BE2C (cell line): ENCODE measurements at regions not wholly inside any gene's neighbourhood (a gene's known extent, or its start where the extent isn't known, plus 50 kb on each side); places are given as distances from the start of the nearest gene placed in this dataset.
"Not testable (repeated sequence)": the region's sequence is repeated elsewhere in the genome, so short reads cannot be mapped to it uniquely, and the experiment has no call there.

Experiments used
- DNase-seq: peaks from one replicate; pipeline ENCODE4 v3.0.0-alpha.2; 2020
- H3K27me3 ChIP-seq: fragments of 250-450 bp; sonication (Bioruptor Pico); 2 replicates; pipeline ENCODE4 v1.5.1; 2020; ENCODE audit warnings: mild to moderate bottlenecking
- H3K36me3 ChIP-seq: fragments of 250-450 bp; sonication (Bioruptor Pico); 2 replicates; pipeline ENCODE4 v1.5.1; 2020; ENCODE audit warnings: mild to moderate bottlenecking
- H3K4me1 ChIP-seq: fragments of 250-450 bp; sonication (Bioruptor Pico); 2 replicates; pipeline ENCODE4 v1.5.1; 2020
- H3K4me3 ChIP-seq: 2 replicates; pipeline ENCODE4 v1.5.1; 2011; ENCODE audit warnings: low read depth, low read length
- H3K9me3 ChIP-seq: fragments of 250-450 bp; sonication (Bioruptor Pico); 2 replicates; pipeline ENCODE4 v1.5.1; 2020
- TF ChIP-seq, protein P1 (sequence below): IDR thresholded peaks from 2 replicates; pipeline ENCODE4 v1.5.1; 2012; ENCODE audit warnings: mild to moderate bottlenecking, low read depth, low read length

DNA sequence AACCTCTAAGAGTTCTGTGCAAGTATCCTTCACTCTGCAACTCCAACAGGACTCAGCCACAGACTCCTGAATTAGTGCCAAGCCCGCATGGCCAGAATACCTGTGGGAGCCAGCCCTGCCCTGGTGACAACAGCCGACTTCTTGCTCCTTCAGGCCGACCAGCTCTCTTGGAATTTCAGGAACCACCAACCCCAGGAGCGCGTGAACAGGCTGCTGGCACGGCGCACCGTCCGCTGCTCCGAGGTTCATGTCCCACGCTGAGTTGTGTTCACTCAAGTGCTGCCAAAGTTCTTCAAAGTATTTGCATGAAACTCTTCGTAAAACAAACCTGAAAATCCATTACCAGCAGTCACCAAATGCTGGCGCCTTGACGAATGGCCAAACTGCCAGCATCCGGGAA lies 232.8 kb downstream of the NR2F1-AS1 start:
- no peaks in the 10 kb centered on the region for H3K27me3 ChIP-seq
- no peaks in the 10 kb centered on the region for H3K4me1 ChIP-seq
- H3K36me3 ChIP-seq: no peaks in the 10 kb centered on the region
- TF ChIP-seq, protein P1, sequence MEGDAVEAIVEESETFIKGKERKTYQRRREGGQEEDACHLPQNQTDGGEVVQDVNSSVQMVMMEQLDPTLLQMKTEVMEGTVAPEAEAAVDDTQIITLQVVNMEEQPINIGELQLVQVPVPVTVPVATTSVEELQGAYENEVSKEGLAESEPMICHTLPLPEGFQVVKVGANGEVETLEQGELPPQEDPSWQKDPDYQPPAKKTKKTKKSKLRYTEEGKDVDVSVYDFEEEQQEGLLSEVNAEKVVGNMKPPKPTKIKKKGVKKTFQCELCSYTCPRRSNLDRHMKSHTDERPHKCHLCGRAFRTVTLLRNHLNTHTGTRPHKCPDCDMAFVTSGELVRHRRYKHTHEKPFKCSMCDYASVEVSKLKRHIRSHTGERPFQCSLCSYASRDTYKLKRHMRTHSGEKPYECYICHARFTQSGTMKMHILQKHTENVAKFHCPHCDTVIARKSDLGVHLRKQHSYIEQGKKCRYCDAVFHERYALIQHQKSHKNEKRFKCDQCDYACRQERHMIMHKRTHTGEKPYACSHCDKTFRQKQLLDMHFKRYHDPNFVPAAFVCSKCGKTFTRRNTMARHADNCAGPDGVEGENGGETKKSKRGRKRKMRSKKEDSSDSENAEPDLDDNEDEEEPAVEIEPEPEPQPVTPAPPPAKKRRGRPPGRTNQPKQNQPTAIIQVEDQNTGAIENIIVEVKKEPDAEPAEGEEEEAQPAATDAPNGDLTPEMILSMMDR: no peak
- no peak overlapping the region for H3K4me3 ChIP-seq
- H3K9me3 ChIP-seq: no peaks in the 10 kb centered on the region
- DNase-seq: no peak

DNA sequence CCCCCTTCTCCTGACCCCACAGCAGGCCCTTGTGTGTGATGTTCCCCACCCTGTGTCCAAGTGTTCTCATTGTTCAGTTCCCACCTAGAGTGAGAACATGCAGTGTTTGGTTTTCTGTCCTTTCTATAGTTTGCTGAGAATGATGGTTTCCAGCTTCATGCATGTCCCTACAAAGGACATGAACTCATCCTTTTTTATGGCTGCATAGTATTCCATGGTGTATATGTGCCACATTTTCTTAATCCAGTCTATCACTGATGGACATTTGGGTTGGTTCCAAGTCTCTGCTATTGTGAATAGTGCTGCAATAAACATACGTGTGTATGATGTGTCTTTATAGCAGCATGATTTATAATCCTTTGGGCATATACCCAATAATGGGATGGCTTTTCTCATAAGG lies 234.2 kb downstream of the NR2F1-AS1 start:
- not testable (repeated sequence) for H3K27me3 ChIP-seq, DNase-seq, H3K9me3 ChIP-seq

DNA sequence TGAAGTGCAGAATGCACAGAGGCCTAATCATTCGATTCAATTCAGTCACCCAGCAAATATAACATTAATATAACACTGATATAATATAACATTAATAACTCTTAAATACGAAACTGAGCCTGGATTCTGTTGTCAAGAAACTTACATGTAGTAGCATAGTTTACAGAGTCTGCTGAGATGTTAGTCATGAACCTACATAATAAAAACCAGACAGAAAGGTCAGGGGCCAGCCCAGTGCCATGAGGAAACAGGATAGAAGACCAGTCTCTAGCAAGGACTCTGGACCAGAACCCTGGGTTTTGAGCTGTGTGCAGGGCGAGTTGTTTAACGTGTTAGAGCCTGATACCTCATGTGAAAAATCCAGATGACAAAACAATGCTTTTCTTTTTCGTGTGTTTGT lies 234.7 kb downstream of the NR2F1-AS1 start:
- Histone ChIP-seq H3K27me3 (no peaks in the 10 kb centered on the region), H3K4me1 (no peaks in the 10 kb centered on the region; the same call in 1 of the 2 replicates), H3K9me3 (no peaks in the 10 kb centered on the region), H3K4me3 (no peak overlapping the region), H3K36me3 (no peaks in the 10 kb centered on the region)
- TF ChIP-seq, protein P1: no peak
- no peak for DNase-seq

More for the DNA sequence above, 234.2 kb downstream of the NR2F1-AS1 start:
- not testable (repeated sequence) for H3K4me3 ChIP-seq, H3K4me1 ChIP-seq, H3K36me3 ChIP-seq

DNA sequence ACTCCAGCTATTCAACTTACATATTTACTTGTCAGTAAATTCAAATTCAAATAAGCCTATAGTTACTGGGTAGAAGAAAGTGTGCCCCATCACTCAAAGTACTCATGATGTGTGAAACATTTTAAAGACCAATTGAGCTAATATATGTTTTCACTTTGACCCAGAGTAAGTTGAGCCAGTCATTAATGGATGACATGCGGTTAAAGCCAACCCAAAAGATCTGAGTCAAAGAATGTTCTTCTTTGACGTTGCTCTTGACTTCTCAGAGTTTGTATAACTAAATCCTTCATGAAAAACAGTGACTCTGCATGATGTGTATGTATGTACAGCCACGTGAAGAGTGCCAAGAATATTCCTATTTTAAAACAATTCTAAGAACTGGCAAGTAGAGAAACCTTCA lies 237.4 kb downstream of the NR2F1-AS1 start:
- H3K9me3 ChIP-seq: no peaks in the 10 kb centered on the region
- no peaks in the 10 kb centered on the region for H3K36me3 ChIP-seq
- DNase-seq: no peak
- TF ChIP-seq, protein P1: no peak
- no peaks in the 10 kb centered on the region for H3K27me3 ChIP-seq
- no peak overlapping the region for H3K4me3 ChIP-seq
- H3K4me1 ChIP-seq: peaks cover 3% of the 10 kb centered on the region; the same call in 1 of the 2 replicates

DNA sequence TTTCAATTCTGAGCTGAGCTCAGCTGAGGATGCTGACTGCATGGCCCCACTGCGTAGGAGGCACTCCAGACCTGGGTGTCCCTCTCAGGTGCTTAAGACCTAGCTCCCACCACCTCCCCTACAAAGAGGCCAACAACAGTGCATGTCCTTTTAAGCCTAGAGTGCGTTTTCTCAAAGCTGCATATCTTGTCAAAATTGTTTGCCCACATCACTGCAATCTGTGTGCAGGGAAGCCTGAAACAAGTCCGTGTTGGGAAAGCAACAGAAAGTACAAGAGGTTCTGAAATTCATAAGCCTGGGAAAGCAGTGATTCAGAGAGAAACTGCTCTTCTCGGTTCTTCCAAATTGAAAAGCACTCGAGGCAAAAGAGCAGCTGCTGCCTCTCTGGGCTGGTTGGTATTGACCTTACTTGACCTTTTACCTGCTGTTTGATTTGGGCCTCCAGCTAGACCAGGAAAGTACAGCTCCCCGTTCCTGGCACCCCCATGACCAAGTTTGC lies 238.4 kb downstream of the NR2F1-AS1 start:
- peaks cover 3% of the 10 kb centered on the region; the same call in 1 of the 2 replicates for H3K4me1 ChIP-seq
- H3K36me3 ChIP-seq: no peaks in the 10 kb centered on the region
- no peak for DNase-seq
- H3K9me3 ChIP-seq: no peaks in the 10 kb centered on the region
- H3K27me3 ChIP-seq: no peaks in the 10 kb centered on the region
- TF ChIP-seq, protein P1: no peak
- no peak overlapping the region for H3K4me3 ChIP-seq

DNA sequence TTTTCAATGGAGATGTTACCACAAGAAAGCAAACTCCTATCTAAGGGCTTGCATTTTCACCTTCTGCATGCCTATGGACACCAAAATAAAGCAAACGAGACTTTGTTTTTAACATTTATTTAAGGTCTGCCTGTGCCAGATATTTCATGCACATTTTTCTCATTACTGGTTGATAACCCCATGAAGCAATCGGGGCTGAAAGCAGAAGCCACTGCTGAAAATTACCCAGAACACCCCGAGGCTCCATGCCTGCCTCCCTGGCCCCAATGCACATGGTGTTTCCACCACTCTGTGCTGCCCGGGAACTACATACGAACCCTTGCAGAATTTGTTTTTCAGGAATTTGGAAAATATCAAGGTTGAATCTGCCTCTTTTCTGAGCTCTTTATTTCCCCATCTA lies 240.1 kb downstream of the NR2F1-AS1 start:
- no peaks in the 10 kb centered on the region for H3K27me3 ChIP-seq
- TF ChIP-seq, protein P1: no peak
- no peaks in the 10 kb centered on the region for H3K9me3 ChIP-seq
- DNase-seq: peak; percentile 24
- no peaks in the 10 kb centered on the region for H3K36me3 ChIP-seq
- no peak overlapping the region for H3K4me3 ChIP-seq
- peaks cover 3% of the 10 kb centered on the region; the same call in 1 of the 2 replicates for H3K4me1 ChIP-seq

DNA sequence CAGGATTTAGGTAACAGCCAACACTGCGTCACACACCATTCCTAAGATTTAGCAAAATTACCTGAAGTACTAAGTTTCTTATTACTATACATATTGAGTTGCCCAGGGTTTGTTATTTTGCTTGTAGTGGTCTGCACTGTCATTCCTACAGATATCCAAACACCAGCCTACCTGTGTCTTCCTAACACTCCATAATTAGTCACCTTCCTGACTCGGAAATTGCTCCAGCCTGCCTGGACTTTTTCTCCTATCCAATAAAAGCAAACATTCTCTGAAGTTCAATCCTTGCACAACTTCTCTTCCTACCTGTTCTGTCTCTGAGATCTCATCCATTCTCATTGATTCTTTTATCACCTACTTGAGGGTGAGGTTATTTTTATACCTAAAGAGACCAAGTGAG lies 243.9 kb downstream of the NR2F1-AS1 start:
- no peak for DNase-seq
- Histone ChIP-seq H3K9me3 (no peaks in the 10 kb centered on the region), H3K4me3 (no peak overlapping the region), H3K4me1 (peaks cover 4% of the 10 kb centered on the region), H3K27me3 (no peaks in the 10 kb centered on the region), H3K36me3 (no peaks in the 10 kb centered on the region)
- TF ChIP-seq, protein P1: no peak
